Fibroblast of the aortic adventitia (primary cell): ENCODE measurements at regions not wholly inside any gene's neighbourhood (a gene's known extent, or its start where the extent isn't known, plus 50 kb on each side); places are given as distances from the start of the nearest gene placed in this dataset.

Experiments used
- DNase-seq: peaks from one replicate; pipeline ENCODE4 v3.0.0-alpha.2; 2010; ENCODE audit warnings: low read depth
- H3K4me3 ChIP-seq: 2 replicates; pipeline ENCODE4 v1.5.1; 2011; ENCODE audit warnings: low read depth, mild to moderate bottlenecking, control low read depth, low read length, moderate library complexity
- TF ChIP-seq, protein P1 (sequence below): IDR thresholded peaks from 2 replicates; pipeline ENCODE4 v1.5.1; 2011; ENCODE audit warnings: mild to moderate bottlenecking, low read length, control low read depth, inconsistent platforms; ENCODE audit not compliant: insufficient read depth

GRCh38 chr14:43169722-43170121, 1337.4 kb downstream of the FSCB start:
- no peak for DNase-seq
- TF ChIP-seq, protein P1, sequence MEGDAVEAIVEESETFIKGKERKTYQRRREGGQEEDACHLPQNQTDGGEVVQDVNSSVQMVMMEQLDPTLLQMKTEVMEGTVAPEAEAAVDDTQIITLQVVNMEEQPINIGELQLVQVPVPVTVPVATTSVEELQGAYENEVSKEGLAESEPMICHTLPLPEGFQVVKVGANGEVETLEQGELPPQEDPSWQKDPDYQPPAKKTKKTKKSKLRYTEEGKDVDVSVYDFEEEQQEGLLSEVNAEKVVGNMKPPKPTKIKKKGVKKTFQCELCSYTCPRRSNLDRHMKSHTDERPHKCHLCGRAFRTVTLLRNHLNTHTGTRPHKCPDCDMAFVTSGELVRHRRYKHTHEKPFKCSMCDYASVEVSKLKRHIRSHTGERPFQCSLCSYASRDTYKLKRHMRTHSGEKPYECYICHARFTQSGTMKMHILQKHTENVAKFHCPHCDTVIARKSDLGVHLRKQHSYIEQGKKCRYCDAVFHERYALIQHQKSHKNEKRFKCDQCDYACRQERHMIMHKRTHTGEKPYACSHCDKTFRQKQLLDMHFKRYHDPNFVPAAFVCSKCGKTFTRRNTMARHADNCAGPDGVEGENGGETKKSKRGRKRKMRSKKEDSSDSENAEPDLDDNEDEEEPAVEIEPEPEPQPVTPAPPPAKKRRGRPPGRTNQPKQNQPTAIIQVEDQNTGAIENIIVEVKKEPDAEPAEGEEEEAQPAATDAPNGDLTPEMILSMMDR: no peak
- H3K4me3 ChIP-seq: no peak overlapping the region

DNA sequence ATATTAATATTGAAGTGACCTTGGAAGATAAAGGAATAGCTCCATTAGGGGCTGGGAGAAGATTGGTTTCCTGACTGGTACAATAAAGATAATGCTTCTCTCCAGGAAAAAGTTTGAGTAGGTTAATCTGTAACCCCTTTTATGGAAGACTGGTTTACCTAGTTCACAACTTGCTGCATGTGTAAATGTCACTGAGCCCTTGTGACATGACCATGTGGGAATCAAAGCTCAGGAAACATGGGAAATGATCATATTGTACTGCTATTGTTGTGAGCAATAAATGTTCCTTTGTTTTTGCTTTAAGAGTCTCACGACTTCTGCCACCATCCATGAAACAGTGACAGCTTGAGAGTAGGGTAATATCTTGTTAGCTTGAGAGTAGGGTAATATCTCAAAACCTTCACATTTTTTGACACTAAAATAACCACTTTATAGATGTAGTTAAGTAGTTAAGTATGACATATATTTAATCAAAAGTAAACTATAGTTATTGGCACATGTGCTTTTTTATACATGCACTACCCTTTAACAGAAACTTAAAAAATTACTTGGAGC, 1338.6 kb downstream of the FSCB start:
- no peak for DNase-seq
- TF ChIP-seq, protein P1: no peak
- H3K4me3 ChIP-seq: no peak overlapping the region

DNA sequence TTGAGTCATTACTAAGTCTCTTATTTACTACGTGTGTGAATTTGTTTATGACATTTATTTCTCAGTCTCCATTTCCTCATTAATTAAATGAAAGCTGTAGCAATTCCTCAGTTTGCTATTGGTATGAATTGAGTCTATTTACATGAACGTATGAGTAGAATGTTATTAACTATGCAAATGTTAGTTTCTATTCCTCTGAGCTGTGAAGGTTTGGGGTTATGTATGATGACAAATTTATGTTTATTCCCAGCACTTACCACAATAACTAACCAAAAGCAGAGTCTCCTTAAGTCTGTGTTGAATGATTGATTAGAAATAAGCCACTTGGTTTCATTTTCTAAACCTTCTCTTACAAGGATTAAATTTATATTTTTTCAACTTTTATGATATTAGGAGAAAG, 1340.9 kb downstream of the FSCB start:
- DNase-seq: no peak
- TF ChIP-seq, protein P1: no peak
- H3K4me3 ChIP-seq: no peak overlapping the region

DNA sequence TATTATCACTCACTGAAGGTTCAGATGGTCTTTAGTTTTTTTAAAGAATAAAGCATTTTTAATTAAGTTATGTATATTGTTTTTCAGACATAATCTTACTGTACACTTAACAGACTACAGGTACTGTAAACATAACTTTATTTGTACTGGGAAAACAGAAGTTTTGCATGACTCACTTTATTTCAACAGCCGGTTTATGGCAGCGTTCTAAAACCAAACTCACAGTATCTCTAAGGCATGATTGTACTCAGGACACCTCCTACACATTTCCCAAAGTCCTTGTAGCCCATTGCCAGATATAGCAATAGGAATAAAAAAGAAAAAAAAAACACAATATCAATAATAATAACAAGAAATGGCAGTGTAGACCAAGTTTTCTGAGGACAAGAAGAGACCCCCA, 1341.4 kb downstream of the FSCB start:
- no peak for DNase-seq
- no peak overlapping the region for H3K4me3 ChIP-seq
- TF ChIP-seq, protein P1: no peak

GRCh38 chr14:43161477-43161876, 1345.6 kb downstream of the FSCB start:
- TF ChIP-seq, protein P1: no peak
- DNase-seq: no peak
- no peak overlapping the region for H3K4me3 ChIP-seq

- DNase-seq: no peak
- H3K4me3 ChIP-seq: no peak overlapping the region
- TF ChIP-seq, protein P1: no peak
Measured at GRCh38 chr14:43157661-43158060, 1349.4 kb downstream of the FSCB start.

DNA sequence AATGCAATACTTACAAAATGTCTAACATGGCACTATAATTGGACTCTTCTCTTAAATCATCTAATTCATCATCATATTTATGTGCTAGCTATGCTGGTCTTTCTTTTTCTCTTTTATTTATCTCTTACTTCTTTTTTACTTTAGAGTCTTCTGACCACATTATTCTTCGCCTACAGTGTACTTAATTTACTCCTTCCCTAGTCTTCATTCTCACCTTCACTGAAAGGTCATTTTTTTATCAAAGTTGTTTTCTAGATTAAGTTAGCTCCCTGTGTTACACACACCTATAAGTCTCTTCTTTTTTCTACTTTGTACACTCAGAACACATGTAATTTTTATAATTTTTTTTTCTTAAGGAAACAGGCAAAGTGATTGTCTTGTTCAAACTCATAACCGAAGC, 1351.2 kb downstream of the FSCB start:
- DNase-seq: no peak
- TF ChIP-seq, protein P1: no peak
- no peak overlapping the region for H3K4me3 ChIP-seq
